GM12891 (cell line): ENCODE measurements at regions not wholly inside any gene's neighbourhood (a gene's known extent, or its start where the extent isn't known, plus 50 kb on each side); places are given as distances from the start of the nearest gene placed in this dataset.

Experiments
- POLR2A ChIP-seq: IDR thresholded peaks from 2 replicates; pipeline ENCODE4 v1.6.1; 2011; ENCODE audit warnings: low read depth, low read length, control low read depth
- POLR2AphosphoS5 ChIP-seq: IDR thresholded peaks from 2 replicates; pipeline ENCODE4 v1.6.1; 2011; ENCODE audit warnings: low read depth, low read length, control low read depth
- POU2F2 ChIP-seq: IDR thresholded peaks from 2 replicates; pipeline ENCODE4 v1.6.1; 2011; ENCODE audit warnings: low read depth, mild to moderate bottlenecking, control low read depth, low read length, moderate library complexity
- SPI1 ChIP-seq: IDR thresholded peaks from 2 replicates; pipeline ENCODE4 v1.6.1; 2011; ENCODE audit warnings: low read depth, low read length, control low read depth
- TAF1 ChIP-seq: IDR thresholded peaks from 2 replicates; pipeline ENCODE4 v1.6.1; 2011; ENCODE audit warnings: low read depth, low read length, control low read depth

DNA sequence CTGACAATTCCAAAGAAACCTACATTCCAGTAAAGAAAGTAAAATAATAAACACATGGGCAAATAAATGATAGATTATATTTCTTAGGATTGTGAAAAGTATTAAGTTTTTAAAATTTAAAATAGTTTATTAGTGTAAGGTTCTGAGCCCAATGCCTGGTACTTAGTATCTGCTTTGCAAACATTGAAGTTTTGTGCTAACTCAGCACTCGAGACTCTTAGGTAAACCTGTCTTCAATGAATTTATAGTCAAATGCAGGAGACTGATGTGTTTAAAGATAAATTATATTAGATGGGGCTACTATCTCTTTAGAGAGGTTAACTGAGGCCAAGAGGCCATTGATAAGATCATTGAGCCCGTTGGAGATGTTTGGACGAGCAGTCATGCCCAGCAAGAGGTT, 138.3 kb upstream of the SALL1 start:
- no peak for TF ChIP-seq POLR2A
- TF ChIP-seq POLR2AphosphoS5 = no peak
- TF ChIP-seq TAF1 = no peak
- no peak for TF ChIP-seq SPI1
- TF ChIP-seq POU2F2 = no peak
